HepG2 (cell line): ENCODE measurements at regions not wholly inside any gene's neighbourhood (a gene's known extent, or its start where the extent isn't known, plus 50 kb on each side); places are given as distances from the start of the nearest gene placed in this dataset.

Experiments
- CTCF ChIP-seq: sonication (generic); formaldehyde crosslinking; IDR thresholded peaks from 2 replicates; pipeline ENCODE4 v1.5.0; 2020; ENCODE audit warnings: mild to moderate bottlenecking, missing genetic modification reagents, moderate library complexity
- GABPA ChIP-seq, 2 experiments: IDR thresholded peaks; 2 replicates each; pipeline ENCODE4 v1.6.1; 2011 to 2016; ENCODE audit warnings: low read depth in 2 of 2, low read length in 1 of 2, missing biosample characterization in 1 of 2, missing genetic modification characterization in 1 of 2
- POLR2A ChIP-seq, 2 experiments: IDR thresholded peaks; 2 replicates each; pipeline ENCODE4 v1.6.1; 2011; ENCODE audit warnings: low read depth in 2 of 2, low read length in 2 of 2, mild to moderate bottlenecking in 1 of 2, moderate library complexity in 1 of 2; ENCODE audit not compliant: insufficient read depth in 1 of 2
- POLR2AphosphoS5 ChIP-seq: IDR thresholded peaks from 2 replicates; pipeline ENCODE4 v1.6.1; 2012; ENCODE audit warnings: low read depth, low read length
- RAD21 ChIP-seq: fragments of 450-650 bp; formaldehyde crosslinking; IDR thresholded peaks from 2 replicates; pipeline ENCODE4 v1.5.0; 2020; ENCODE audit warnings: mild to moderate bottlenecking
- REST ChIP-seq, 2 experiments: IDR thresholded peaks; 2 replicates each; pipeline ENCODE4 v1.6.1; 2011 to 2012; ENCODE audit warnings: low read length in 2 of 2, borderline replicate concordance in 1 of 2, low read depth in 1 of 2, mild to moderate bottlenecking in 1 of 2, moderate library complexity in 1 of 2
- TCF12 ChIP-seq, 2 experiments: fragments of 450-650 bp in 1 of 2; sonication (generic) in 1 of 2; formaldehyde crosslinking in 1 of 2; IDR thresholded peaks; 2 replicates each; pipeline versions ENCODE4 v1.6.1 to v1.8.0; 2017 to 2022; ENCODE audit warnings: antibody characterized with exemption in 1 of 2, mild to moderate bottlenecking in 1 of 2, missing genetic modification reagents in 1 of 2, moderate library complexity in 1 of 2
- TCF7L2 ChIP-seq: IDR thresholded peaks from 2 replicates; pipeline ENCODE4 v1.6.1; 2011; ENCODE audit warnings: mild to moderate bottlenecking, low read depth, low read length, moderate library complexity

- TF ChIP-seq POLR2A (IDR thresholded peaks at IDR 0.05; ENCODE audit: insufficient read depth in 1 of 2, low read depth in 2 of 2, low read length in 2 of 2), result no peak
- no peak for TF ChIP-seq CTCF (CRISPR knock-in tag)
- no peak for TF ChIP-seq POLR2AphosphoS5
- TF ChIP-seq REST (IDR thresholded peaks at IDR 0.05; ENCODE audit: borderline replicate concordance in 1 of 2, low read depth in 1 of 2, low read length in 2 of 2), result no peak
- TF ChIP-seq TCF7L2, result no peak
- TF ChIP-seq RAD21 (CRISPR knock-in tag), result no peak
- no peak for TF ChIP-seq GABPA (IDR thresholded peaks at IDR 0.05; ENCODE audit: low read depth, low read length)
- TF ChIP-seq GABPA (CRISPR knock-in tag; IDR thresholded peaks at IDR 0.05; ENCODE audit: low read depth), result no peak
- no peak for TF ChIP-seq TCF12 (IDR thresholded peaks at IDR 0.05)
- no peak for TF ChIP-seq TCF12 (CRISPR knock-in tag; IDR thresholded peaks at IDR 0.05)
Observed at GRCh38 chr2:155904720-155905119, 427.8 kb downstream of the NR4A2 start.
